K562 (cell line): ENCODE measurements at regions not wholly inside any gene's neighbourhood (a gene's known extent, or its start where the extent isn't known, plus 50 kb on each side); places are given as distances from the start of the nearest gene placed in this dataset.

ENCODE experiments used
- CBX1 ChIP-seq: sonication (generic); IDR thresholded peaks from 2 replicates; pipeline ENCODE4 v1.6.1; 2016; ENCODE audit warnings: antibody characterized with exemption, low read depth, mild to moderate bottlenecking
- CBX8 ChIP-seq: fragments of 200-600 bp; sonication (generic); IDR thresholded peaks from 2 replicates; pipeline ENCODE4 v1.6.1; 2012; ENCODE audit warnings: borderline replicate concordance, mixed run types, low read depth, mild to moderate bottlenecking, moderate library complexity, mixed read lengths, low read length, control low read depth, inconsistent platforms; ENCODE audit not compliant: poor library complexity, severe bottlenecking; ENCODE audit errors: extremely low read depth
- LCOR ChIP-seq: sonication (generic); formaldehyde crosslinking; IDR thresholded peaks from 2 replicates; pipeline ENCODE4 v1.8.0; 2022; ENCODE audit warnings: mild to moderate bottlenecking, missing genetic modification reagents
- MLX ChIP-seq, 2 experiments: fragments of 450-650 bp in 1 of 2; sonication (generic) in 1 of 2; formaldehyde crosslinking; conservative IDR thresholded peaks; 2 replicates each; pipeline versions ENCODE4 v1.4.0 to v1.8.1; 2020 to 2022; ENCODE audit warnings: mild to moderate bottlenecking in 1 of 2, missing genetic modification reagents in 1 of 2
- NFRKB ChIP-seq: fragments of 450-650 bp; IDR thresholded peaks from 2 replicates; pipeline ENCODE4 v1.6.1; 2016; ENCODE audit warnings: low read depth
- PTRF ChIP-seq: fragments of 450-650 bp; IDR thresholded peaks from 2 replicates; pipeline ENCODE4 v1.6.1; 2016; ENCODE audit warnings: mild to moderate bottlenecking, missing genetic modification characterization, missing compliant biosample characterization
- RBFOX2 ChIP-seq: fragments of 200-400 bp; formaldehyde crosslinking; IDR thresholded peaks from 2 replicates; pipeline ENCODE4 v1.6.1; 2017; ENCODE audit warnings: low read depth, mild to moderate bottlenecking, low read length, moderate library complexity
- SMARCB1 ChIP-seq: IDR thresholded peaks from 2 replicates; pipeline ENCODE4 v1.6.1; 2011; ENCODE audit warnings: improper control_type of control experiment, low read depth; ENCODE audit not compliant: insufficient read length
- SMC3 ChIP-seq: conservative IDR thresholded peaks from 2 replicates; pipeline ENCODE4 v1.6.1; 2011; ENCODE audit warnings: low read depth, low read length, improper control_type of control experiment; ENCODE audit not compliant: insufficient read depth
- SOX6 ChIP-seq: fragments of 450-650 bp; IDR thresholded peaks from 2 replicates; pipeline ENCODE4 v1.6.1; 2014; ENCODE audit warnings: mild to moderate bottlenecking
- ZFP30 ChIP-seq: fragments of 250-450 bp; sonication (Bioruptor Pico); IDR thresholded peaks from 2 replicates; pipeline ENCODE4 v1.8.0; 2022; ENCODE audit warnings: moderate library complexity, mild to moderate bottlenecking, inconsistent platforms, borderline replicate concordance
- ZNF668 ChIP-seq: fragments of 250-450 bp; sonication (Bioruptor Pico); IDR thresholded peaks from 2 replicates; pipeline ENCODE4 v1.8.0; 2022; ENCODE audit warnings: mild to moderate bottlenecking, inconsistent platforms
- TF ChIP-seq, protein P1 (sequence below), 2 experiments: IDR thresholded peaks in 1 of 2; conservative IDR thresholded peaks in 1 of 2; 2 replicates each; pipeline ENCODE4 v1.6.1; 2016; ENCODE audit warnings: low read depth in 2 of 2, mild to moderate bottlenecking in 1 of 2, missing compliant biosample characterization in 1 of 2, missing genetic modification characterization in 1 of 2, moderate library complexity in 1 of 2
- TF ChIP-seq, protein P2 (sequence below): fragments of 450-650 bp; IDR thresholded peaks from 2 replicates; pipeline ENCODE4 v1.6.1; 2017; ENCODE audit warnings: antibody characterized with exemption, mild to moderate bottlenecking

- TF ChIP-seq SOX6 (no peak), CBX1 (no peak), CBX8 (no peak), SMARCB1 (no peak), ZFP30 (no peak), MLX (CRISPR knock-in tag; conservative IDR thresholded peaks at IDR 0.05) (no peak), LCOR (CRISPR knock-in tag) (no peak), ZNF668 (CRISPR knock-in tag) (no peak), PTRF (tag) (no peak), SMC3 (no peak), RBFOX2 (no peak), NFRKB (peak; percentile 16; the same call in 1 of the 2 replicates)
- TF ChIP-seq, protein P1, sequence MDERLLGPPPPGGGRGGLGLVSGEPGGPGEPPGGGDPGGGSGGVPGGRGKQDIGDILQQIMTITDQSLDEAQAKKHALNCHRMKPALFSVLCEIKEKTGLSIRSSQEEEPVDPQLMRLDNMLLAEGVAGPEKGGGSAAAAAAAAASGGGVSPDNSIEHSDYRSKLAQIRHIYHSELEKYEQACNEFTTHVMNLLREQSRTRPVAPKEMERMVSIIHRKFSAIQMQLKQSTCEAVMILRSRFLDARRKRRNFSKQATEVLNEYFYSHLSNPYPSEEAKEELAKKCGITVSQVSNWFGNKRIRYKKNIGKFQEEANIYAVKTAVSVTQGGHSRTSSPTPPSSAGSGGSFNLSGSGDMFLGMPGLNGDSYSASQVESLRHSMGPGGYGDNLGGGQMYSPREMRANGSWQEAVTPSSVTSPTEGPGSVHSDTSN (CRISPR knock-in tag; IDR thresholded peaks at IDR 0.05; ENCODE audit: low read depth): no peak
- TF ChIP-seq, protein P1 (tag; conservative IDR thresholded peaks at IDR 0.05; ENCODE audit: low read depth): no peak
- TF ChIP-seq, protein P2, sequence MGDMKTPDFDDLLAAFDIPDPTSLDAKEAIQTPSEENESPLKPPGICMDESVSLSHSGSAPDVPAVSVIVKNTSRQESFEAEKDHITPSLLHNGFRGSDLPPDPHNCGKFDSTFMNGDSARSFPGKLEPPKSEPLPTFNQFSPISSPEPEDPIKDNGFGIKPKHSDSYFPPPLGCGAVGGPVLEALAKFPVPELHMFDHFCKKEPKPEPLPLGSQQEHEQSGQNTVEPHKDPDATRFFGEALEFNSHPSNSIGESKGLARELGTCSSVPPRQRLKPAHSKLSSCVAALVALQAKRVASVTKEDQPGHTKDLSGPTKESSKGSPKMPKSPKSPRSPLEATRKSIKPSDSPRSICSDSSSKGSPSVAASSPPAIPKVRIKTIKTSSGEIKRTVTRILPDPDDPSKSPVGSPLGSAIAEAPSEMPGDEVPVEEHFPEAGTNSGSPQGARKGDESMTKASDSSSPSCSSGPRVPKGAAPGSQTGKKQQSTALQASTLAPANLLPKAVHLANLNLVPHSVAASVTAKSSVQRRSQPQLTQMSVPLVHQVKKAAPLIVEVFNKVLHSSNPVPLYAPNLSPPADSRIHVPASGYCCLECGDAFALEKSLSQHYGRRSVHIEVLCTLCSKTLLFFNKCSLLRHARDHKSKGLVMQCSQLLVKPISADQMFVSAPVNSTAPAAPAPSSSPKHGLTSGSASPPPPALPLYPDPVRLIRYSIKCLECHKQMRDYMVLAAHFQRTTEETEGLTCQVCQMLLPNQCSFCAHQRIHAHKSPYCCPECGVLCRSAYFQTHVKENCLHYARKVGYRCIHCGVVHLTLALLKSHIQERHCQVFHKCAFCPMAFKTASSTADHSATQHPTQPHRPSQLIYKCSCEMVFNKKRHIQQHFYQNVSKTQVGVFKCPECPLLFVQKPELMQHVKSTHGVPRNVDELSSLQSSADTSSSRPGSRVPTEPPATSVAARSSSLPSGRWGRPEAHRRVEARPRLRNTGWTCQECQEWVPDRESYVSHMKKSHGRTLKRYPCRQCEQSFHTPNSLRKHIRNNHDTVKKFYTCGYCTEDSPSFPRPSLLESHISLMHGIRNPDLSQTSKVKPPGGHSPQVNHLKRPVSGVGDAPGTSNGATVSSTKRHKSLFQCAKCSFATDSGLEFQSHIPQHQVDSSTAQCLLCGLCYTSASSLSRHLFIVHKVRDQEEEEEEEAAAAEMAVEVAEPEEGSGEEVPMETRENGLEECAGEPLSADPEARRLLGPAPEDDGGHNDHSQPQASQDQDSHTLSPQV: no peak
- TF ChIP-seq, all 486 proteins: peak for 5
Measured at GRCh38 chr6:72561629-72562028, 60.2 kb upstream of the KCNQ5 start (continued).
